Adrenal gland (tissue), 9 donors: ENCODE measurements at regions not wholly inside any gene's neighbourhood (a gene's known extent, or its start where the extent isn't known, plus 50 kb on each side); places are given as distances from the start of the nearest gene placed in this dataset.

ENCODE experiments used
- DNase-seq, 7 donors: peaks; one replicate each; pipeline ENCODE4 v3.0.0-alpha.2; 2019 to 2020
- H3K27ac ChIP-seq, 5 donors: fragments of 200-600 bp; sonication (generic) in 4 of 5; 1 replicate in 3 of 5; 2 replicates in 2 of 5; pipeline versions ENCODE4 v1.5.1 to v1.8.0; 2016 to 2020; ENCODE audit warnings: mild to moderate bottlenecking in 1 of 5
- H3K27me3 ChIP-seq: fragments of 200-600 bp; 2 replicates; pipeline ENCODE4 v1.8.0; 2021
- H3K36me3 ChIP-seq, 2 donors: fragments of 200-600 bp; replicated peaks in 1 of 2; 1 replicate in 1 of 2; 2 replicates in 1 of 2; pipeline versions ENCODE4 v1.5.1 to v1.8.0; 2018 to 2022
- H3K4me1 ChIP-seq, 2 donors: fragments of 200-600 bp; replicated peaks in 1 of 2; 1 replicate in 1 of 2; 2 replicates in 1 of 2; pipeline versions ENCODE4 v1.5.1 to v1.8.0; 2018 to 2021
- H3K4me3 ChIP-seq, 4 donors: fragments of 200-600 bp; sonication (generic) in 3 of 4; one replicate each; pipeline ENCODE4 v1.5.1; 2016 to 2018
- H3K9me3 ChIP-seq, 3 donors: fragments of 200-600 bp; sonication (generic) in 1 of 3; replicated peaks in 1 of 3; 1 replicate in 2 of 3; 2 replicates in 1 of 3; pipeline versions ENCODE4 v1.5.1 to v1.8.0; 2016 to 2021
- CTCF ChIP-seq, 6 experiments: fragments of 450-650 bp in 4 of 6; fragments of 200-600 bp in 2 of 6; sonication (generic) in 1 of 6; IDR thresholded peaks; 1 replicate in 5 of 6; 2 replicates in 1 of 6; pipeline versions ENCODE4 v1.5.1 to v1.8.0; 2016 to 2021; ENCODE audit warnings: antibody characterized with exemption in 6 of 6, mild to moderate bottlenecking in 2 of 6, moderate library complexity in 1 of 6
- POLR2A ChIP-seq, 2 donors: fragments of 450-650 bp; IDR thresholded peaks; one replicate each; pipeline ENCODE4 v1.6.1; 2017; ENCODE audit warnings: antibody characterized with exemption in 2 of 2, mild to moderate bottlenecking in 2 of 2, moderate library complexity in 1 of 2
- WGBS, 4 donors: extraction: QIAGEN DNeasy Blood & Tissue Kit in 2 of 4; methylation state at CpG; one replicate each; pipeline versions ENCODE4 v1.1.5 to v1.1.7; 2013 to 2017; 5-methylcytosine and 5-hydroxymethylcytosine counted together
- intact Hi-C, 2 donors: fragments of 100-400 bp; cut with DNase I; formaldehyde crosslinking; loops; one replicate each; pipeline versions ENCODE4 v1.14.1 to v1.15.0; 2022 to 2023
- donor health status: healthy with polysubstance abuse.
- donor health status: Bipolar disorder and iron deficiency.
- donor health status: DM: yes; HTN: yes; CAD: no.
- donor health status: DM: no; HTN: no; CAD: no.
- donor health status: DM: no; HTN: no; CAD: no.

DNA sequence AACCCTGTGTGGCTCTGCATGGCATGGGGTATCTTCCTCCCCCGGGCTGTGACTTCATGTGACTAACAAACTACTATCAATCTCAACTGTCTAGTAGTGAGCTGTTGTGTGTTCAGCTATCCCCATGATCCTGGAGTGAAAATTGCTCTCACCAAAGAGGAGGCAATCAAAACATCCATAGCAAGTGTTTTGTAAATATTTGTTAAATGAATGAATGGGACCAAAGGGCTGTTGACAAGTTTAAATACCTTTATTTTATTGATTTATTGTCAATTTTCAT is 138.1 kb upstream of the CPM start:
- Histone ChIP-seq H3K27ac (no peak overlapping the region), H3K9me3 (no peaks in the 10 kb centered on the region), H3K4me1 (no peaks in the 10 kb centered on the region), H3K4me3 (no peak overlapping the region), H3K27me3 (no peaks in the 10 kb centered on the region), H3K36me3 (no peaks in the 10 kb centered on the region)
- no peak for TF ChIP-seq CTCF (IDR thresholded peaks at IDR 0.05)
- TF ChIP-seq POLR2A (IDR thresholded peaks at IDR 0.05) = no peak
- WGBS, 4 donors = 32 to 50% (median 45%) methylated on average over 1 of the region's 1 CpG
- DNase-seq = no peak
- intact Hi-C loops = loop anchor here in 1 of 2 donors (5.0 kb wide), 1 partner anchor 209 kb away; no protein-coding TSS in a partner anchor

GRCh38 chr12:69073035-69073434 is 140.1 kb upstream of the CPM start:
- DNase-seq = no peak
- H3K36me3 ChIP-seq = no peaks in the 10 kb centered on the region
- intact Hi-C loops = loop anchor here in 1 of 2 donors (5.0 kb wide), 1 partner anchor 211 kb away; no protein-coding TSS in a partner anchor
- H3K9me3 ChIP-seq = no peaks in the 10 kb centered on the region
- no peaks in the 10 kb centered on the region for H3K27me3 ChIP-seq
- TF ChIP-seq CTCF (IDR thresholded peaks at IDR 0.05) = no peak
- no peak for TF ChIP-seq POLR2A (IDR thresholded peaks at IDR 0.05)
- no peak overlapping the region for H3K27ac ChIP-seq
- H3K4me1 ChIP-seq = no peaks in the 10 kb centered on the region
- H3K4me3 ChIP-seq = no peak overlapping the region

GRCh38 chr12:69074556-69075349 is 141.8 kb upstream of the CPM start:
- Histone ChIP-seq H3K4me1 (no peaks in the 10 kb centered on the region), H3K9me3 (no peaks in the 10 kb centered on the region), H3K27me3 (no peaks in the 10 kb centered on the region), H3K27ac (no peak overlapping the region), H3K36me3 (no peaks in the 10 kb centered on the region), H3K4me3 (no peak overlapping the region)
- intact Hi-C loops = loop anchor here in 1 of 2 donors (5.0 kb wide), 1 partner anchor 212 kb away; no protein-coding TSS in a partner anchor
- DNase-seq = no peak
- TF ChIP-seq CTCF (IDR thresholded peaks at IDR 0.05) = no peak
- no peak for TF ChIP-seq POLR2A (IDR thresholded peaks at IDR 0.05)
- WGBS, 4 donors = 87 to 92% (median 88%) methylated on average over 5 of the region's 5 CpGs

DNA sequence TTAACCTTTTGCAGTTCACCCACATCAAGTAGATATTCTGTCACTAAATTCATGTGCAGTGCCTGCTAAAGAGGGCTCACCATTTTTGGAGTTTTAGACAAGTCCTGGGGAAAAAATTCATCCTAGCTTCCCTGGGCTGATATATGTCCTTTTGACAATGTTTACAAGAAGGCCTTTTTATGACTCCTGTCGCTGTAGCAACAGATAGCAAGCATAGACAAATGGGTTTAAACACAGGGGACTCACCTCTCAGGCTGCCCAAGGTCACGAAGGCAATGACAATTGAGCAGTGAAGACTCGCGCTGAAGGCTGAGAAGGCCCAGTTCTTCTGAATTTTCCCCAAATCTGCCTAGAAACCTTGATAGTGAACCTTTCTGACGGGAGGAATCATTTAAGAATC is 150.7 kb upstream of the CPM start:
- no peaks in the 10 kb centered on the region for H3K4me1 ChIP-seq
- 46 to 57% (median 57%) methylated on average over 5 of the region's 5 CpGs for WGBS, 4 donors
- H3K27ac ChIP-seq = no peak overlapping the region
- H3K4me3 ChIP-seq = no peak overlapping the region
- no peak for DNase-seq
- H3K9me3 ChIP-seq = no peaks in the 10 kb centered on the region
- no peaks in the 10 kb centered on the region for H3K36me3 ChIP-seq
- TF ChIP-seq POLR2A (IDR thresholded peaks at IDR 0.05) (no peak), CTCF (IDR thresholded peaks at IDR 0.05) (no peak)
- no peaks in the 10 kb centered on the region for H3K27me3 ChIP-seq
- intact Hi-C loops = no loop called here
